ENCODE measurements at regions not wholly inside any gene's neighbourhood (a gene's known extent, or its start where the extent isn't known, plus 50 kb on each side); places are given as distances from the start of the nearest gene placed in this dataset.

DNA sequence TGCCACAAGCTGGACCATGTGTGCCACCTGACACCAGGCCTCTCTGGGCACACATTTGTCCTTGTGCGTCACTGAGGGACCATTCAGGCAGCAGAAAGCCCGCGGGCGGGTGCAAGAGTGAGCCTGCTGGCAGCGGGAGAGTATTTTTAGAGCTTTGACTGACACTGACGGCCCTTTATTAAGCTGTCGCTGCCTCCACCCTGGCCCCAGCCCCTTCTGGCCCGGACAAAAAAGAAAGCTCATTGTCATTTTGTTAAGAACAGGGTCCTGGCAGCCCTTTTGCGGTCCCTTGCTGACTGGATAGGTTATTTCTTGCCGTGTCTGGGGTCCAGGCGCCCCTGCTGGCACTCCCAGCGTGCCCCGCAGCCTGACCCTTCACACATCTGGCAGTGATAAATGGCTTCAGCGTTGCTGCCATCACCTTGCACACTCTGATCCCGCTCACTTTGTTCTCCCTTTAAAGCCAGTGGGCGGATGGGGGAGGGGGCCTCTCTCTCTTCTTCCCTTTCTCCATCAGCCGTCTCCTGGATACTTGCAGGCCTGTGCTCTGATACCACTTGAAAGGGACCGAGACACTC, 78.4 kb upstream of the NKD1 start:
- intact Hi-C loops (cut with micrococcal nuclease) = no loop called here

DNA sequence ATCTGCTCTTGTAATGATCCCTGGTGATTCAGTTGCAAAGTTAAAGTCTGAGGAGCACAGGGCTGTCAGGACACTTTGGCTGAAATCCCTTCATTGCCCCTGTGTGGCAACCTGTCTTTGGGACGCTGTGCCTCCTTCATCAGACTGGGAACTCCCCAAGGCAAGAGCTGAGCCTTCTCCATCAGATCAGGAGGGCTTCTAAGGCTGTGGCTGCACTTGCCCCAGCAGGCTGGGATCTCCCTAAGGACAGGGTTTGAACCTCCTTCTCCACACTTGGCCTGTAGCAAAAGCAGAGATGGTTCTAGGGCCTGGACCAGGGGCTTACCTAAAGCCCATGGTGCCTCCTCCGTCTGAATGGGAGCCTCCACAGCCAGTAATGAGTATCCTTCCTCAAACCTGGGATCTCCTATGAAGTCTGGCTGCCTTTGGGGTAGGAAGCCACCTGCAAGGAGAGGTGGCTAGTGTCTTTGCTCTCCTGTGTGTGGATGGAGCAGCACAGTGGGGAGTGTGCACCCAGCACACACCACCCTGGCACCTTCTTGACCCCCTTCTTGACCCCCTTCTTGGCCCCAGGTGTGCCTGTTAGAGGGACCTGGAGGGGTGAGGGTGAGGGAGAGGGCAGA, 79.0 kb upstream of the NKD1 start:
- intact Hi-C loops (cut with micrococcal nuclease) = no loop called here

DNA sequence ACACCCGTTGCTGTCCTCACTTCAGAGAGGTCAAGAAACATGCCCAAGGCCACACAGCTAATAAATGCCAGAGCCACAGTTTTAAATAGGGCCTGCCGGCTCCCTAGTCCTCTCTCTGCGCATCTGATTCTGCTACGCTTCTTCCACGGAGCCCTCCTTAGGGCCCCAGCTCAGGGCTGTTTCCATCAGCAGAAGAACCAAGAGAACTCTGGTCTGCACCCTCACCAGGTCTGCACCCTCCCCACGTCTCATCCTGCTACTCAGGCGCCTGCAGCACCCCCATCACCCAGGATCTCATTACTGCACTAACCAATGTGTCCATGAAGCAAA, 79.5 kb upstream of the NKD1 start:
- intact Hi-C loops (cut with micrococcal nuclease) = no loop called here

DNA sequence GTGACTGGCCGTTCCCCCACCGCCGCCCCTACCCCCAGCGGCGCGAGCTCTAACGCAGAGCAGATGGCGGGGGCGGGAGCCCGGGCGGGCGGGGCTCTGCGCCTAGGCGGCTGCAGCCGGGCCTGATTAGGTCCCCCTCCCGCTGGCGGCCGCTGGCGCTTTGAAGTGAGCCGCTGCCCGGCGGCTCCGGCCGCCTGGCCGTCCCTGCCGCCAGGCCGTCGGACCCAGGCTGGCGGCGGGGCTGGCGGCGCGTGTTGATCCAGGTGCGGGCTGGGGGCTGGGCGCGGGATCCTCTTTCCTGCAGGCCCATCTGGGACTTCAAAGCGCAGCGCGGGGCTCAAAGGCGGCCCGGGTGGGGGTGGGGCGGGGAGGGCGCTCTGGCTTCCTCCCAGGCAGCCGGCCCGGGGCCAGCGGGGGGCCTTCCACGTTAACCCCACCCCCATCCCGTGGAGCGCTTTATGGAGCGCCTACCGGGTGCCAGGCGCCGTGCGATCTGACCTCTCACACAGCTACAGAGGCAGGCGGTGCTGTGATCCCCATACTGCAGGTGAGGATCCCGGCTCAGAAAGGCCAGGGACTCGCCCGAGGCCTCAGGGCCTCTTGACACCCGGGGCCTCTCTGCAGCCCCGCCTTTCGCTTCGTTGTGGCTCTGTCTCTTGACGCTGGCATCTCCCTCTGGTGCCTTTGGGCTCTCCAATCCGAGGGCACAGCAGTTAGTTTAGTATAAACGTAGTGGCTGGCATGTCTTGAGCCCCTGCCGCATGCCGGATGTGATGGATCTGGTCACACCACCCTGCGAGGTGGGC, 80.0 kb upstream of the NKD1 start:
- intact Hi-C loops (cut with micrococcal nuclease) = no loop called here

- intact Hi-C loops (cut with micrococcal nuclease) = no loop called here
These were observed 80.6 kb upstream of the NKD1 start for GRCh38 chr16:50467559-50467942.

DNA sequence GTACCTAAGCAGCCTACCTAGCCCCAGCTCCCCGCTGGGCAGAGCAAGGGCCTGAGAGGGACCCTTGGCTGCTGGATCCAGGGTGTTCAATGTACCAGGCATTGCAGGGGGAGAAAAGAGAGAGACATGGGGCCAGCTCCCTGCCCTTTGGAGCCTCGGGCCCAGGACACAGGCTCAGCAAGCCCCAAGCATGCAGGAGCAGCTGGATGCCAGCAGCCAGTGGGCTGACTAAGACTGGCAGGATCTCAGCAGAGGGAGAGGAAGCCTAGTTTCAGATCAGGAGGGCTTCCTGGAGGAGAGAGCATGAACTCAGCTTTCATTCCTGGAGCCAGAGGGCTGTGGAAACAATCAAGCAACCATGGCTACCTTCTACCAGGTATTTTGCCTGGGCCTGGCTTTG, 82.0 kb upstream of the NKD1 start:
- intact Hi-C loops (cut with micrococcal nuclease) = no loop called here

DNA sequence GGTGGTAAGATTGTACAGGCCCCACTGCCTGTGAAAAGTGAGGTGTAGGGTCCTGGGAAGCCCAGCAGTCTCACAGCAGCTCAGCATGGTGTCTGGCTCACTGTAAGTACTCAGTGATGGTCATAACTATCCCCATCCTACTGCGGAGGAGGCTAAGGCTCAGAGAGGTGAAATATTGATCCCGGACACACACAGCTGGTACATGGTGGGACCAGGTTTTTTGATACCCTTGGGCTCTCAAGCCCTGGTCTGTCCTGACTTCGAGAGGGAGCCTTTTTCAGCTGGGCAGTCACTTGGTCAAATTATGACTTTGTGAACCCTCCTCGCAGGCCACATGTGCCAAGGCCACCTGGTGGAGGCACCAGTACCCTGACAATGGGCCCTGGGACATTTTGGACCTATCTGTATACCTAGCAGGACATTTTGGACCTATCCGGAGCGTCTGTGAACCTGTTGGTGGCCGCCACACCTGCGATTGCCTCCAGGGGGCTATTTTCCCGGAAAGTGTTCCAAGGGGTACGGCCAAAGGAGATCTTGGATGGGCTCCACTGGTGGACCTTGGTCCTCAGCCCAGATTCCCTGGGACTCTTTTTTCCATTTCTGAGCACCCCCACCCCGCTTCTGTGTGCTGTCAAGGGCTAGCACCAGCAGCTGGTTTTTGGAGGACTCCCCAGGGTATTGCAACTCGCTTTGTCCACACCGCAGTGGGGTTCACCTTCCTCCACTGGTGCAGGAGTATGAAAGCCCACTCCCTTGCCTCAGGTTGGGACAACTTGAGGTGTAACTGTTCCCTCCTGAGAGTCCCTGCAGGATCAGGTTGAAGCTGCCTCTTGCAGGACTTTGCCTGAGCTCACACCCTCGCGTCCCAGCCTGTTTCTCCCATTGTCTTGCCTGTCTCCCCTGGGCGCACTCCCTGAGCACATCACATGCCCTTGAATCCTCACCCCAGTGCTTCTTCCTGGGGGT, 83.6 kb upstream of the NKD1 start:
- intact Hi-C loops (cut with micrococcal nuclease) = no loop called here

DNA sequence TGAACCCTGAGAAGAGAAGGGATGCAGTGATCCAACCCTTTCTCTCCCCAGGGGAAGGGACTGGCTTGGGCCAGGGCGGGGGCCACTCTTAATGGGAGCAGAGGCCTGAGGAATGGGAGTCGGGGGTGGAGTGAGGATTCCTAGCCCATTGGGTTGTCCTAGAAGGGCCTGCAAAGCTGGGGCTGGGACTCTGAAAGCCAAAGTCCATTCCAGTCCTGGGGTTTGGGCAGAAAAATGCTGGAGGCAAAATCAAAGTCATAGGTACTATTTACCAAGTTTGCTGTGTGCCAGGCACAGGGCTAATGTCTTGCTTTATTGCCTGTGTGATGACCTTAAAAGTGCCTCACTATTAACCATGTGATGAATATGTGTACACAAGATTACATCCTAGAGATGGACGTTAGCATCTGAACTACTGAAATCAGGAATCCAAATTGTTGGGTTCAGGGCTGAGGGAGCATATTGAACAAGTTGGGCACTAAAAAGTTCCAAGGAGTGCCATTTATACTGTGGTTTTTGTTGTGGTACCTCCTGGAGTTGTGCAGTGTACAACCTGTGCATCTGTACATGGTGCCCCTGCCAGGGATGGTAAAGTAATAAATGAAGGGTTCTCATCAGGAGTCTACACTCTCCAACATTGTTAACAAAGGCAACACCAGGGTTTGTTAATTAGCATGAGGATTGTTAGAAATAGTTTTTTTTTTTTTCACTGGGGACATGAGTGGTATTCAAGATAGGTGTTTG, 84.4 kb upstream of the NKD1 start:
- intact Hi-C loops (cut with micrococcal nuclease) = no loop called here

- intact Hi-C loops (cut with micrococcal nuclease) = no loop called here
These were observed 85.2 kb upstream of the NKD1 start for GRCh38 chr16:50462793-50463507.

DNA sequence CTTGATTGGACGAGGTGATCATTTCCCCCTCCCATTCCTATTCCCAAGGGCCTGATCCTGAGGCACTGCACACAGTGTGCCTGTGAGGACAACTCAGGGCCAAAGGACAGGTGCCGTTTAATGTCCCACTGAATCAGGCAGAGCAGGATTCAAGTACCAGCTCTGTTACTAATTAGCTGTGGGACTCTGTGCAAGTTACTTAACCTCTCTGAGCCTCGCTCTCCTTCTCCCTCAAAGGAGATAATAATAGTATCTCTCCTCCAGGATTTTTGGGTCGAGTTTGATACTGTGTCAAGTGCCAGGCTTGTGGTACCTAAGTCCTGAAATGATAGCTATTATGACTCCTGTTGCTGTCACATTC, 86.8 kb upstream of the NKD1 start:
- intact Hi-C loops (cut with micrococcal nuclease) = no loop called here

- intact Hi-C loops (cut with micrococcal nuclease) = no loop called here
These were observed 87.4 kb upstream of the NKD1 start for GRCh38 chr16:50460538-50461399.

GRCh38 chr16:50459496-50460080, 88.6 kb upstream of the NKD1 start:
- intact Hi-C loops (cut with micrococcal nuclease) = loop anchor here (10.0 kb wide), 1 partner anchor 455 kb away; no protein-coding TSS in a partner anchor

GRCh38 chr16:50458667-50459495, 89.3 kb upstream of the NKD1 start:
- intact Hi-C loops (cut with micrococcal nuclease) = loop anchor here (10.0 kb wide), 1 partner anchor 456 kb away; no protein-coding TSS in a partner anchor

DNA sequence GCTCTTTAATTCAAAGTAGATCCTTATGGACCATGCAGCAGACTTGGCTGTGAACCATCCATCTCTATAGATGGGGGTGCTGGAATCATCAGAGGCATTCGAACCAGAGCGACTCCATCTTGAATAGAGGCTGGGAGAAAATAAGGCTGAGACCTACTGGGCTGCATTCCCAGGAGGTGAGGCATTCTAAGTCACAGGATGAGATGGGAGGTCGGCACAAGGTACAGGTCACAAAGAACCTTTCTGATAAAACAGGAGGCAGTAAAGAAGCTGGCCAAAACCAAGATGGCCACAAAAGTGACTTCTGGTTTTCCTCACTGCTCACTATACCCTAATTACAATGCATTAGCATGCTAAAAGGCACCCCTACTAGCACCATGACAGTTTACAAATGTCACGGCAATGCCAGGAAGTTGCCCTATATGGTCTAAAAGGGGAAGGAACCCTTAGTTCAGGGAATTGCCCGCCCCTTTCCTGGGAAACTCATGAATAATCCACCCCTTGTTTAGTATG, 89.2 kb upstream of the BRD7 start:
- intact Hi-C loops (cut with micrococcal nuclease) = loop anchor here (10.0 kb wide), 1 partner anchor 457 kb away; no protein-coding TSS in a partner anchor

DNA sequence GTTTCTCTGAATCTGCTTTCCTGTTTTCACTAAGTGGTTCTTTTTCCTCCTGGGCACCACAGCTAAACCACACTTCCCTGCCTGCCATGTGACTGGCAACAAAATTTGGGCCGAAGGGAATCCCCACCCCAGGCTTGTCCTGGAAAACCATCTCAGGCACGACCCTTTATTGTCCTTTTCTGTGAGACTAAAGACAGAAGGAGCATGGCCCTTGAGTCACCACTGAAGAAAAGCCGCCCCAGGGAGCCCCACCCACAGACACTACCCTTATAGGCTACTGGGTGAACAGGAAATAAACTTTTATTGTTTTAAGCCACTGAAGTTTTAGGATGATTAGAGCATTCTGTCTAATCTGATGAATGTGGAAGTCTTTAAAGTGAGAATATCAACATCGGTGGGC, 88.6 kb upstream of the BRD7 start:
- intact Hi-C loops (cut with micrococcal nuclease) = loop anchor here (10.0 kb wide), 1 partner anchor 457 kb away; no protein-coding TSS in a partner anchor

GRCh38 chr16:50455288-50455845, 86.6 kb upstream of the BRD7 start:
- intact Hi-C loops (cut with micrococcal nuclease) = loop anchor here (10.0 kb wide), 1 partner anchor 459 kb away; no protein-coding TSS in a partner anchor

DNA sequence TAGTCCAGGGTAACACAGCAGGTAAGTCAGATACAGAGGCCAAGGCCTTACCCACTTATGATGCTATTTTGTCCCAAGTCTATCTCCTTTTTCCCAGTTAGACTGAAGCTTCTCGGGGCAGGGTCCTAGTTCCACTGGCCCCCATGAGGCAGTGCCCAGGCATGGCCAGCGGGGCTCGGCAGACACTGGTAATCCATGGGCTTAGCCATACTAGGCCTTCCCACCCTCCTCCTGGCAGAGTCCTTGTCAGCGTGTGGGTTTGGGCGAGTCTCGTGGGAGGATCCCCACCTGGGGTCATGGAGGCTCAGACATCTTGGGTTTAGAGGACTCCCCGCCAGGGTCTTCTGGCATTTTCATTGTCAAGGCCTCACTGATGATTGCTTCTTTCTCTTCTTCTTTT, 84.7 kb upstream of the BRD7 start:
- intact Hi-C loops (cut with micrococcal nuclease) = loop anchor here (10.0 kb wide), 1 partner anchor 461 kb away; no protein-coding TSS in a partner anchor

All from T-helper 1 cell treated with Interleukin-12 subunit alpha and Interleukin-12 subunit beta and Interleukin-4 antibody, amounts not matched to agents 30 ng/mL and 1 ng/mL, for 36 hours (primary cell).